OCI-LY1 (cell line): ENCODE measurements at regions not wholly inside any gene's neighbourhood (a gene's known extent, or its start where the extent isn't known, plus 50 kb on each side); places are given as distances from the start of the nearest gene placed in this dataset.

Experiments used
- EZH2 ChIP-seq: fragments of 200-600 bp; sonication (generic), shearing (Covaris generic); IDR thresholded peaks from 2 replicates; pipeline ENCODE4 v1.8.0; 2017; ENCODE audit warnings: borderline replicate concordance, mixed run types, mild to moderate bottlenecking, antibody characterized with exemption, low read length, moderate library complexity, mixed read lengths
- TF ChIP-seq, protein P1 (sequence below): fragments of 200-600 bp; sonication (generic), shearing (Covaris generic); IDR thresholded peaks from 2 replicates; pipeline ENCODE4 v1.5.1; 2017; ENCODE audit warnings: mild to moderate bottlenecking, antibody characterized with exemption, low read length, moderate library complexity, mixed read lengths

DNA sequence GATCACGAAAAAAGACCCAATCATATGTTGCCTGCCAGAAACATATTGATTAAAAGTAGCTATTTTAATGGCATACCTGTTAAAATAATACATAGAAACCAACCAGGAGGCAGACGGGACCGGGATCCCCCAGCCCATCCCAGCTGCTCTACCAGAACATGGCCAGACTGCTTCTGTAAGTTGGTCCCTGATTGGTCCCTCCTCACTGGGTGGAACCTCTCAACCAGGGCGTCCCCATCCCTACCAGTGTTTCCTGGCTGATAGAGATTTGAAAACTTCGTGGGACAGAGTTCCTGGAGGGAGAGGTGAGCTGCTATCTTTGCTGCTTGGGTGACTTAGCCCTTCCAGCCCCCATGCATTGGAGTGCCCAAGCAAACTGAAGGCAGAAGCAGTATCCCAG is 256.2 kb downstream of the TRAM1L1 start:
- TF ChIP-seq, protein P1, sequence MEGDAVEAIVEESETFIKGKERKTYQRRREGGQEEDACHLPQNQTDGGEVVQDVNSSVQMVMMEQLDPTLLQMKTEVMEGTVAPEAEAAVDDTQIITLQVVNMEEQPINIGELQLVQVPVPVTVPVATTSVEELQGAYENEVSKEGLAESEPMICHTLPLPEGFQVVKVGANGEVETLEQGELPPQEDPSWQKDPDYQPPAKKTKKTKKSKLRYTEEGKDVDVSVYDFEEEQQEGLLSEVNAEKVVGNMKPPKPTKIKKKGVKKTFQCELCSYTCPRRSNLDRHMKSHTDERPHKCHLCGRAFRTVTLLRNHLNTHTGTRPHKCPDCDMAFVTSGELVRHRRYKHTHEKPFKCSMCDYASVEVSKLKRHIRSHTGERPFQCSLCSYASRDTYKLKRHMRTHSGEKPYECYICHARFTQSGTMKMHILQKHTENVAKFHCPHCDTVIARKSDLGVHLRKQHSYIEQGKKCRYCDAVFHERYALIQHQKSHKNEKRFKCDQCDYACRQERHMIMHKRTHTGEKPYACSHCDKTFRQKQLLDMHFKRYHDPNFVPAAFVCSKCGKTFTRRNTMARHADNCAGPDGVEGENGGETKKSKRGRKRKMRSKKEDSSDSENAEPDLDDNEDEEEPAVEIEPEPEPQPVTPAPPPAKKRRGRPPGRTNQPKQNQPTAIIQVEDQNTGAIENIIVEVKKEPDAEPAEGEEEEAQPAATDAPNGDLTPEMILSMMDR, result no peak
- no peak for TF ChIP-seq EZH2
